GM03348 (cell line): ENCODE measurements at regions not wholly inside any gene's neighbourhood (a gene's known extent, or its start where the extent isn't known, plus 50 kb on each side); places are given as distances from the start of the nearest gene placed in this dataset.

Source experiments
- DNase-seq: peaks from one replicate; pipeline ENCODE4 v3.0.0; 2012; ENCODE audit warnings: low spot score

GRCh38 chr7:96638669-96639068, 71.0 kb downstream of the SEM1 start:
- DNase-seq = no peak

GRCh38 chr7:96637522-96637921, 72.1 kb downstream of the SEM1 start:
- no peak for DNase-seq

DNA sequence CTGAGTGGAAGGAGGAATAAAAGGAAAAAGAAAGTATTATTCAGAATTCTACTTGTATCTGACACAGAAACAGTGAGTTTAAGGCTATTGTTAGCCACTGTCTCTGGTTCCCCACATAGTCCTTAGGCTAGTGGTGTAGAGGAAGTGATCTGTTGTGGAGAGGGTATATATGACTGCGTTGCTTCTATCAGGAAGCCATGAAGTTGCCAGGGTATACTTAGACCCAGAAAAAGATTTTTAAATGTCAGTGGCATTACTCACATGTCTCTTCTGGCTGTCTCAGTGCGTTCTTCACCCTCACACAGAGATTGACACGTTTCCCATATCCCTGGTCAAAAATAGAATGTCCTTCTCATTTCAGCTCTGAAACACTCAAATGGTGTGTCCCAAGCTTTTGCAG, 72.7 kb downstream of the SEM1 start:
- no peak for DNase-seq

- DNase-seq = peak; percentile 20
Observed at GRCh38 chr7:96636342-96636860, 73.2 kb downstream of the SEM1 start.

- no peak for DNase-seq
Observed at GRCh38 chr7:96629884-96630283, 79.8 kb downstream of the SEM1 start.

- no peak for DNase-seq
Observed at GRCh38 chr7:96624954-96625353, 84.7 kb downstream of the SEM1 start.

GRCh38 chr7:96621932-96622331, 87.7 kb downstream of the SEM1 start:
- no peak for DNase-seq

- no peak for DNase-seq
Observed at GRCh38 chr7:96614154-96614867, 95.3 kb downstream of the SEM1 start.

DNA sequence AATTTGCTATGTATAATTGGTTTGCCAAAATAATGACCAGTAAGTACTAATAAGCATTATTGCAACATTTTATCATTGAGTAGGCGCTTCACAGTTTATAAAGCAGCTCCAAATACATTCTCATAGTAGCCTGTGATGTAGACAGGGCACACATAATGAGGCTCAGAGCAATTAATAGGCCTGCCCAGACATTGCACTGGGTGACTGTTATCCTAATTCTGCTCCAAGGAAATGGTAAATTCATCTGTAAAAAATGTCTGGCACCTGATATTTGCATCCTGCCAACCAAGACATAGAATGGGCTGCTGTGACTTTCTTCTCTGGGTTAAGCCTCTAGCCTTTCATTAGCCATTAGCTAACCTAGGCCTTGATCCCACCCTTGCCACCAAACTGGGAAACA, 97.6 kb downstream of the SEM1 start:
- DNase-seq = no peak

- no peak for DNase-seq
Observed at GRCh38 chr7:96605045-96605716, 104.5 kb downstream of the SEM1 start.

GRCh38 chr7:96599288-96599936, 110.2 kb downstream of the SEM1 start:
- DNase-seq = no peak

GRCh38 chr7:96598421-96598820, 111.2 kb downstream of the SEM1 start:
- DNase-seq = no peak

- DNase-seq = no peak
Observed at GRCh38 chr7:96596120-96596826, 113.4 kb downstream of the SEM1 start.

GRCh38 chr7:96591900-96592676, 117.6 kb downstream of the SEM1 start:
- no peak for DNase-seq

DNA sequence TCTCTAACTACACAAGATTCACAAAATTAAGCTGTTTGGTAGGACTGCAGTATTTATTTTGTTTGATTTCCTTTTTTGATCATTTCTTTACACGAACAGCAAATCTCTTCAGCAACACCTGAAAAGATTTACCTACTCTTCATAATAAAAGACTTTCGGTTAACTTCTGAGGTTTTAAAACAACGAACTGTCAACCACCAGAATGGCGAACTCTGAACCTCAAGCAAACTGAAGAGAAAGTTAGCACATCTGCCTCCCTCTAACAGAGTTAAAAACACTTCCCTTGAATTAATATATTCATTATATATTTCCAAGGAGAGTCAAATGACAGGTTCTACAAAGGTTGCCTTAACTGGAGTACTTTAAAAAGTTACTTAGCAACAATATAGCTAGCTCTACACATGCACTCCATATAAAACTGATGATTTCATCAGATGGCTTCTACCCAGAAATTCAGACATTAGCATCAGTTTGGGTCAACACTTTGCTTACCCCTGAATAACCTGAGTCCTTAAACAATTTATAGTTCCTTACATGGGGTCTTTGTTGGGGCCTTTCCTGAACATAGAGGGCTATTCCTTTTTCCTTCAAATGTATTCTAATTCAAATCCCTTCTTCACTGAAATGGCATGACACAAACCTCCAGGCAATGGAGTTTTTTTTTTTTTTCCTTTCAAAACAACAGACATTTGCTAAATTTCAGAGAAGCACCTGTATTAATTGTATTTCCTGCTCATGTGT, 118.3 kb downstream of the SEM1 start:
- no peak for DNase-seq

DNA sequence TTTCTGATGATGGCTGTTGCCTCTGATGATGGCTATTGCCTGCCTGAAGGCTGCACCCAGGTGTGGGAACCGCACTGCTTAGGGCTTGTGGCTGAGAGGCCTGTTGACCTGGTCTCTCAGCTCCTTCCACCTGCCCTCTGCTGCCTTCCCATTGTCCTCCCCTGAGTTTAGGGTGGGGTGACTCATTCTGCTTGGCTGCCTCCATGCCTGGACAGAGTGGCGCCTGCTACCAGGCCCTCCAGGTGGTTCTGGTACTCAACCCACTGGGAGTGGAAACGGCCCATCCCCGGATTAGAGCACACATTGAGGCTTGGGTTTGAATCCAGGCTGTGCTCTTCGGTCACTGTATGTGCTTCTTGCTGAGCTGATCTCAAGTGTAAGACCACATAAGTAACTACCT, 120.6 kb downstream of the SEM1 start:
- no peak for DNase-seq

DNA sequence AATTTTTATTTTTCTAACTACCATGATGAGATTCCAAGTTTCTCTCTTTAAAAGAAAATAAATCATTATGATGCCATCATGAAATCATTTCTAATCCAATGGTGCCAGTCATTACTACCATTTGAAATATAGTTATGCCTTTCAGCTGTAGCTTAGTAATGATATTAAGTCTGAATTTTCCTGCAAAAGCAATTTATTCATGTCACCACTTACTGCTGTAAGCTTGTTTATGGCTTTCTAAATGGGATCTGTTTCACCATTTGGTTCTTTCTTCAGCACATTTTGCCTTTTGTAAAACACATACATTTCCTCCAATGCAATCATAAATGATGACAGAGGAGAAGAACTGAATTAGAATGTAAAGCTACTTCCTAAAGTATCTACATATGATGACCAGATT, 130.5 kb downstream of the SEM1 start:
- no peak for DNase-seq

GRCh38 chr7:96578606-96579005, 131.0 kb downstream of the SEM1 start:
- no peak for DNase-seq

DNA sequence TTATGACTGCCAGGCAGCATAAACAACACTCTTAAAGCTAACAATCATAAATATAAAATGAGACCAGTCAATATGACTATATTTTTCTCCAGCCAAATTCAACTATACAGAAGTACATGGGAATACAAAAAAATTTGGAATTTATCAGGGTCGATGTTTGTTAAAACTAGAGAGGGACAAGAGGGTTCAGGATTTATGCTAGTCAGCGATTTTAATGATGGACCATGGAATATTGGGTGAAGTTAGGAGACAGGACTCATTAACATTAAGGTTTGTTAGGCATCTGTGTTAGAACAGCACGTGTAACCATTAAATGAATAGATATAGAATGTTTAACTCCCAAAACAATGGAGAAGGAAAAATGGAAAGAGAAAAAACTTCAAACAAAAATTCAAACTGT, 146.2 kb downstream of the SEM1 start:
- no peak for DNase-seq

- no peak for DNase-seq
Observed at GRCh38 chr7:96562966-96563365, 146.7 kb downstream of the SEM1 start.

DNA sequence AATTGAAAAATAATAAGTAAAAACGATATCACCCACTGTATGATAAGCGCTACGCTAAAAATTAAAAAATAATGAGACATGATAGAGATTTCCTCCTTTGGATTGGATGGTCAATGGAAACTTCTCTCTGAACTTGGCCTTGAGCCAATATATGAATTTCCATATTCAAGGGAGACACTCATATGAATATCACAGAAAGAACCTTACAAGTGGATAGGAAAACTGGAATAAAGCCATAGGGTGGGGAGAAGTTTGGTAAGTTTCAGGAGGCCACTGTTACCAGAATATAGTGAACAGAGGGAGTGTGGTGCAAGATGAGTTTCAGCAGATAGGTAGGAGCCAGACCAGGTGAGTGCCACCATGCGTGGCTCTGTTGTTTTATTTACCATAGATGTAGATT, 147.2 kb downstream of the SEM1 start:
- DNase-seq = no peak
